K562 (cell line): ENCODE measurements at regions not wholly inside any gene's neighbourhood (a gene's known extent, or its start where the extent isn't known, plus 50 kb on each side); places are given as distances from the start of the nearest gene placed in this dataset.

ENCODE experiments used
- ATAC-seq: fragments of 200-7000 bp; cut with Tn5 transposase; 3 replicates; pipeline ENCODE4 v1.9.1; 2020; ENCODE audit warnings: moderate library complexity
- BruUV-seq: library from RNA; stranded (reverse); fragments of 400-500 nt; replicated peaks from 2 replicates; lab custom pipeline; 2021; lab: Mats Ljungman, UMichigan
- CTCF ChIA-PET: fragments of 300-600 bp; formaldehyde crosslinking; extraction: SDS; loops from one replicate; lab custom pipeline; 2021; ENCODE audit warnings: low intra/inter-chr PET ratio; lab: Yijun Ruan, JAX
- POLR2A ChIA-PET: fragments of 300-600, 350-650 bp; sonication (Branson Sonifier 250); formaldehyde crosslinking; extraction: SDS; loops from one replicate; lab custom pipeline; 2021; ENCODE audit warnings: antibody characterized with exemption, inconsistent platforms; lab: Yijun Ruan, JAX
- DNase-seq, 4 experiments: peaks; one replicate each; pipeline versions ENCODE4 v3.0.0 to v3.0.0-alpha.2; 2011 to 2018; ENCODE audit warnings: low spot score in 3 of 4, mixed read lengths in 3 of 4; ENCODE audit errors: extremely low read depth in 1 of 4
- FAIRE-seq: peaks from 2 replicates; lab custom pipeline; 2011; peaks lifted over from hg19 to GRCh38; lab: Jason Lieb, UNC
- H2AFZ ChIP-seq: 2 replicates; pipeline ENCODE4 v1.6.0; 2011; ENCODE audit warnings: low read depth, low read length, control low read depth, inconsistent platforms
- H3K27ac ChIP-seq: fragments of 200-600 bp; 3 replicates; pipeline ENCODE4 v1.8.0; 2011; ENCODE audit warnings: low read depth, mild to moderate bottlenecking, control low read depth, inconsistent platforms, low read length, moderate library complexity, mixed read lengths; ENCODE audit errors: extremely low read depth
- H3K27me3 ChIP-seq, 2 experiments: fragments of 300-600 bp in 1 of 2; 2 replicates in 1 of 2; 3 replicates in 1 of 2; pipeline versions ENCODE4 v1.6.0 to v1.8.0; 2011; ENCODE audit warnings: inconsistent platforms in 2 of 2, low read length in 2 of 2, mild to moderate bottlenecking in 1 of 2, mixed read lengths in 1 of 2, moderate library complexity in 1 of 2; ENCODE audit not compliant: control insufficient read depth in 2 of 2, insufficient read depth in 2 of 2
- H3K36me3 ChIP-seq: fragments of 300-600 bp; 3 replicates; pipeline ENCODE4 v1.8.0; 2011; ENCODE audit warnings: mild to moderate bottlenecking, low read length, inconsistent platforms; ENCODE audit not compliant: control insufficient read depth, insufficient read depth
- H3K4me1 ChIP-seq, 2 experiments: fragments of 200-600 bp in 1 of 2; replicated peaks in 1 of 2; 2 replicates in 1 of 2; 3 replicates in 1 of 2; pipeline versions ENCODE4 v1.5.1 to v1.8.0; 2011; ENCODE audit warnings: inconsistent platforms in 2 of 2, low read length in 2 of 2, mild to moderate bottlenecking in 1 of 2, mixed read lengths in 1 of 2, moderate library complexity in 1 of 2; ENCODE audit not compliant: control insufficient read depth in 2 of 2, insufficient read depth in 2 of 2
- H3K4me2 ChIP-seq: 2 replicates; pipeline ENCODE4 v1.6.1; 2011; ENCODE audit warnings: low read length, control low read depth, inconsistent platforms, mixed read lengths; ENCODE audit not compliant: insufficient read depth
- H3K4me3 ChIP-seq: fragments of 200-600 bp; sonication (generic), shearing (Covaris generic); 2 replicates; pipeline ENCODE4 v1.5.1; 2016; ENCODE audit warnings: control low read depth, inconsistent platforms
- H3K79me2 ChIP-seq: fragments of 200-600 bp; 3 replicates; pipeline ENCODE4 v1.8.0; 2011; ENCODE audit warnings: low read length, inconsistent platforms; ENCODE audit not compliant: control insufficient read depth, insufficient read depth
- H3K9ac ChIP-seq, 2 experiments: 2 replicates each; pipeline versions ENCODE4 v1.6.0 to v1.6.1; 2011; ENCODE audit warnings: low read depth in 2 of 2, low read length in 2 of 2, control low read depth in 1 of 2, inconsistent platforms in 1 of 2, mild to moderate bottlenecking in 1 of 2, mixed read lengths in 1 of 2; ENCODE audit not compliant: insufficient read depth in 1 of 2
- H3K9me1 ChIP-seq: one replicate; pipeline ENCODE4 v1.6.0; 2011; ENCODE audit warnings: inconsistent platforms, mild to moderate bottlenecking, low read length, moderate library complexity; ENCODE audit not compliant: control insufficient read depth, insufficient read depth
- H3K9me3 ChIP-seq: replicated peaks from 2 replicates; pipeline ENCODE4 v1.5.1; 2011; ENCODE audit warnings: low read depth, low read length, inconsistent platforms; ENCODE audit not compliant: control insufficient read depth, insufficient read depth
- H4K20me1 ChIP-seq: replicated peaks from 2 replicates; pipeline ENCODE4 v1.6.1; 2011; ENCODE audit warnings: low read length, inconsistent platforms, mixed read lengths; ENCODE audit not compliant: control insufficient read depth, insufficient read depth
- ASH1L ChIP-seq: fragments of 450-650 bp; IDR thresholded peaks from 2 replicates; pipeline ENCODE4 v1.6.1; 2018; ENCODE audit warnings: borderline replicate concordance, mild to moderate bottlenecking, low read depth; ENCODE audit not compliant: partially characterized antibody
- CBFA2T2 ChIP-seq: fragments of 450-650 bp; conservative IDR thresholded peaks from 2 replicates; pipeline ENCODE4 v1.6.1; 2017; ENCODE audit warnings: mild to moderate bottlenecking
- CCNT2 ChIP-seq: IDR thresholded peaks from 2 replicates; pipeline ENCODE4 v1.6.1; 2011; ENCODE audit warnings: borderline replicate concordance, low read depth, mild to moderate bottlenecking, moderate library complexity, mixed read lengths, low read length; ENCODE audit not compliant: insufficient read length; ENCODE audit errors: extremely low read depth
- FOXA1 ChIP-seq: fragments of 450-650 bp; IDR thresholded peaks from 2 replicates; pipeline ENCODE4 v1.6.1; 2016; ENCODE audit warnings: mild to moderate bottlenecking, borderline replicate concordance
- FOXJ2 ChIP-seq: fragments of 200-800 bp; sonication (Bioruptor generic); IDR thresholded peaks from 2 replicates; pipeline ENCODE4 v1.6.1; 2016; ENCODE audit warnings: missing genetic modification characterization, missing compliant biosample characterization
- GABPA ChIP-seq: fragments of 200-800 bp; sonication (Bioruptor generic); conservative IDR thresholded peaks from 2 replicates; pipeline ENCODE4 v1.6.1; 2016; ENCODE audit warnings: low read depth, missing genetic modification characterization, missing compliant biosample characterization
- HLTF ChIP-seq: fragments of 450-650 bp; IDR thresholded peaks from 2 replicates; pipeline ENCODE4 v1.6.1; 2016
- HNRNPL ChIP-seq: fragments of 200-400 bp; formaldehyde crosslinking; IDR thresholded peaks from 2 replicates; pipeline ENCODE4 v1.6.1; 2017; ENCODE audit warnings: low read depth, mild to moderate bottlenecking, low read length
- MEIS2 ChIP-seq: fragments of 450-650 bp; IDR thresholded peaks from 2 replicates; pipeline ENCODE4 v1.6.1; 2014; ENCODE audit warnings: mild to moderate bottlenecking; ENCODE audit not compliant: partially characterized antibody
- MYBL2 ChIP-seq, 2 experiments: fragments of 450-650 bp in 1 of 2; sonication (generic) in 1 of 2; formaldehyde crosslinking in 1 of 2; IDR thresholded peaks; 2 replicates each; pipeline versions ENCODE4 v1.6.1 to v1.8.1; 2017 to 2022; ENCODE audit warnings: borderline replicate concordance in 1 of 2, inconsistent platforms in 1 of 2, low read depth in 1 of 2, mild to moderate bottlenecking in 1 of 2, missing genetic modification reagents in 1 of 2, moderate library complexity in 1 of 2
- NR2F6 ChIP-seq: fragments of 450-650 bp; formaldehyde crosslinking; IDR thresholded peaks from 2 replicates; pipeline ENCODE4 v1.4.0; 2020; ENCODE audit warnings: mild to moderate bottlenecking
- THRA ChIP-seq: fragments of 450-650 bp; IDR thresholded peaks from 2 replicates; pipeline ENCODE4 v1.6.1; 2017; ENCODE audit warnings: mild to moderate bottlenecking, moderate library complexity
- ZNF584 ChIP-seq: fragments of 200-800 bp; sonication (Bioruptor generic); IDR thresholded peaks from 2 replicates; pipeline ENCODE4 v1.6.1; 2016; ENCODE audit warnings: low read depth, mild to moderate bottlenecking, missing genetic modification characterization, missing compliant biosample characterization
- WGBS: fragments of 100-300 bp; shearing (Covaris generic); methylation state at CpG from one replicate; pipeline ENCODE4 v1.1.6; 2016; ENCODE audit warnings: low coverage, mixed read lengths; ENCODE audit not compliant: insufficient coverage; ENCODE audit errors: missing lambda C conversion rate; 5-methylcytosine and 5-hydroxymethylcytosine counted together
- in situ Hi-C: fragments of 300-500 bp; cut with MboI; formaldehyde crosslinking; loops from 4 replicates; pipeline ENCODE4 v1.15.0; 2018; ENCODE audit warnings: inconsistent platforms, mixed read lengths
- intact Hi-C: fragments of 100-400 bp; cut with micrococcal nuclease; formaldehyde crosslinking; loops from 2 replicates; pipeline ENCODE4 v1.14.2; 2022

GRCh38 chr10:36468620-36469019, 656.8 kb upstream of the ANKRD30A start:
- Histone ChIP-seq H3K4me3 (no peak overlapping the region), H3K4me1 (no peaks in the 10 kb centered on the region), H3K27ac (no peak overlapping the region), H4K20me1 (no peaks in the 10 kb centered on the region), H2AFZ (no peak overlapping the region), H3K79me2 (no peaks in the 10 kb centered on the region), H3K4me2 (no peak overlapping the region), H3K9me3 (no peaks in the 10 kb centered on the region; the same call in 1 of the 2 replicates), H3K27me3 (no peaks in the 10 kb centered on the region), H3K36me3 (no peaks in the 10 kb centered on the region), H3K9ac (no peak overlapping the region)
- ChIA-PET CTCF (no interaction called here), POLR2A (no interaction called here)
- no TSS peak for BruUV-seq
- no peak for ATAC-seq
- intact Hi-C loops (no loop called here), in situ Hi-C loops (no loop called here)
- DNase-seq, result no peak
- WGBS, result 0% methylated on average over 3 of the region's 3 CpGs
- FAIRE-seq, result no peak
- TF ChIP-seq ZNF584, result no peak
- no peak for TF ChIP-seq THRA
- no peak for TF ChIP-seq CCNT2
- no peak for TF ChIP-seq MYBL2 (IDR thresholded peaks at IDR 0.05; ENCODE audit: low read depth)
- no peak for TF ChIP-seq MYBL2 (CRISPR knock-in tag; IDR thresholded peaks at IDR 0.05; ENCODE audit: borderline replicate concordance)
- TF ChIP-seq FOXA1, result no peak
- no peak for TF ChIP-seq HNRNPL
- no peak for TF ChIP-seq NR2F6
- TF ChIP-seq MEIS2, result no peak
- no peak for TF ChIP-seq FOXJ2
- no peak for TF ChIP-seq GABPA (tag)
- TF ChIP-seq ASH1L, result no peak
- no peak for TF ChIP-seq CBFA2T2
- no peak for TF ChIP-seq HLTF
- TF ChIP-seq, all 486 proteins: peak for 0
- H3K9me1 ChIP-seq, result no peaks in the 10 kb centered on the region
